Osteoblast (primary cell): ENCODE measurements at regions not wholly inside any gene's neighbourhood (a gene's known extent, or its start where the extent isn't known, plus 50 kb on each side); places are given as distances from the start of the nearest gene placed in this dataset.

ENCODE experiments used
- DNase-seq: peaks from one replicate; pipeline ENCODE4 v3.0.0; 2011; ENCODE audit warnings: low spot score, mixed read lengths; ENCODE audit not compliant: insufficient read length; ENCODE audit errors: missing footprints
- H2AFZ ChIP-seq: 2 replicates; pipeline ENCODE4 v1.6.0; 2011; ENCODE audit warnings: mild to moderate bottlenecking, low read length
- H3K27ac ChIP-seq: 2 replicates; pipeline ENCODE4 v1.5.1; 2011; ENCODE audit warnings: mild to moderate bottlenecking, low read depth, low read length, moderate library complexity
- H3K27me3 ChIP-seq: 2 replicates; pipeline ENCODE4 v1.6.0; 2012; ENCODE audit warnings: mild to moderate bottlenecking, control low read depth, inconsistent platforms, low read length, moderate library complexity; ENCODE audit not compliant: insufficient read depth
- H3K36me3 ChIP-seq: 2 replicates; pipeline ENCODE4 v1.5.1; 2011; ENCODE audit warnings: mild to moderate bottlenecking, low read length, control low read depth, moderate library complexity; ENCODE audit not compliant: insufficient read depth
- H3K4me1 ChIP-seq: 2 replicates; pipeline ENCODE4 v1.5.1; 2011; ENCODE audit warnings: mild to moderate bottlenecking, low read length, control low read depth, moderate library complexity; ENCODE audit not compliant: insufficient read depth
- H3K4me2 ChIP-seq: 2 replicates; pipeline ENCODE4 v1.6.0; 2011; ENCODE audit warnings: mild to moderate bottlenecking, low read length; ENCODE audit not compliant: insufficient read depth
- H3K4me3 ChIP-seq: fragments of 200-600 bp; sonication (generic); 3 replicates; pipeline ENCODE4 v1.5.1; 2012; ENCODE audit warnings: mild to moderate bottlenecking, low read length, inconsistent platforms; ENCODE audit not compliant: insufficient read depth
- H3K79me2 ChIP-seq: 2 replicates; pipeline ENCODE4 v1.6.0; 2012; ENCODE audit warnings: mild to moderate bottlenecking, low read length, control low read depth, inconsistent platforms; ENCODE audit not compliant: insufficient read depth
- H3K9me3 ChIP-seq: 2 replicates; pipeline ENCODE4 v1.5.1; 2011; ENCODE audit warnings: low read depth, low read length, control low read depth
- H4K20me1 ChIP-seq: 2 replicates; pipeline ENCODE4 v1.6.0; 2012; ENCODE audit warnings: mild to moderate bottlenecking, low read length, control low read depth; ENCODE audit not compliant: insufficient read depth
- TF ChIP-seq, protein P1 (sequence below): IDR thresholded peaks from 2 replicates; pipeline ENCODE4 v1.5.1; 2011; ENCODE audit warnings: mild to moderate bottlenecking, low read depth, low read length, moderate library complexity; ENCODE audit errors: extremely low read depth

DNA sequence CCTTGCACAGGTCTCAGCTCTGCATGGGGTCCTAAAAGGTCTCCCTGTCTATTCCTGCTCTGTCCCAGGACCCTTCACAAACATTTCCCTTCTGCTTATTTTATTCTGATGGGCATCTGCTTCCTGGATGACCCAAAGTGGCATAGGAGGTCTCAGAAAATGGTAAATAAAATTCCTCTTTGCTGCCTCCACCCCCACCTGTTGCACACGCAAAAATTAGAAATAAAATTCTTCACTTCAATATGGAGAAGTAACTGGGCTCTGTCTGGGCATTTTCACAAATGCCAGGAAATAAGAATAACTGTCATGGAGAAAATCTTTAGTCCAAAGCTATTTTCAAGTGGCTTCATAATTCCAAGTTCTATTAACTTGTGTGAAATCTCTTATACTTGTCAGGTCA is 106.6 kb upstream of the MAP1B start:
- TF ChIP-seq, protein P1, sequence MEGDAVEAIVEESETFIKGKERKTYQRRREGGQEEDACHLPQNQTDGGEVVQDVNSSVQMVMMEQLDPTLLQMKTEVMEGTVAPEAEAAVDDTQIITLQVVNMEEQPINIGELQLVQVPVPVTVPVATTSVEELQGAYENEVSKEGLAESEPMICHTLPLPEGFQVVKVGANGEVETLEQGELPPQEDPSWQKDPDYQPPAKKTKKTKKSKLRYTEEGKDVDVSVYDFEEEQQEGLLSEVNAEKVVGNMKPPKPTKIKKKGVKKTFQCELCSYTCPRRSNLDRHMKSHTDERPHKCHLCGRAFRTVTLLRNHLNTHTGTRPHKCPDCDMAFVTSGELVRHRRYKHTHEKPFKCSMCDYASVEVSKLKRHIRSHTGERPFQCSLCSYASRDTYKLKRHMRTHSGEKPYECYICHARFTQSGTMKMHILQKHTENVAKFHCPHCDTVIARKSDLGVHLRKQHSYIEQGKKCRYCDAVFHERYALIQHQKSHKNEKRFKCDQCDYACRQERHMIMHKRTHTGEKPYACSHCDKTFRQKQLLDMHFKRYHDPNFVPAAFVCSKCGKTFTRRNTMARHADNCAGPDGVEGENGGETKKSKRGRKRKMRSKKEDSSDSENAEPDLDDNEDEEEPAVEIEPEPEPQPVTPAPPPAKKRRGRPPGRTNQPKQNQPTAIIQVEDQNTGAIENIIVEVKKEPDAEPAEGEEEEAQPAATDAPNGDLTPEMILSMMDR, result no peak
- H3K27ac ChIP-seq, result no peak overlapping the region
- no peak for DNase-seq
- no peaks in the 10 kb centered on the region for H4K20me1 ChIP-seq
- peaks cover 9% of the 10 kb centered on the region for H3K27me3 ChIP-seq
- no peaks in the 10 kb centered on the region for H3K9me3 ChIP-seq
- no peaks in the 10 kb centered on the region for H3K36me3 ChIP-seq
- no peaks in the 10 kb centered on the region for H3K79me2 ChIP-seq
- H2AFZ ChIP-seq, result no peak overlapping the region
- no peaks in the 10 kb centered on the region for H3K4me1 ChIP-seq
- no peak overlapping the region for H3K4me3 ChIP-seq
- no peak overlapping the region for H3K4me2 ChIP-seq

GRCh38 chr5:72005671-72006070 is 101.6 kb upstream of the MAP1B start:
- Histone ChIP-seq H4K20me1 (no peaks in the 10 kb centered on the region), H3K4me1 (no peaks in the 10 kb centered on the region), H3K36me3 (no peaks in the 10 kb centered on the region), H3K79me2 (no peaks in the 10 kb centered on the region), H3K9me3 (no peaks in the 10 kb centered on the region), H3K27me3 (peaks cover 15% of the 10 kb centered on the region), H3K4me3 (no peak overlapping the region), H3K27ac (no peak overlapping the region), H3K4me2 (no peak overlapping the region), H2AFZ (peak overlapping the region; percentile 45)
- no peak for DNase-seq
- TF ChIP-seq, protein P1, result no peak

DNA sequence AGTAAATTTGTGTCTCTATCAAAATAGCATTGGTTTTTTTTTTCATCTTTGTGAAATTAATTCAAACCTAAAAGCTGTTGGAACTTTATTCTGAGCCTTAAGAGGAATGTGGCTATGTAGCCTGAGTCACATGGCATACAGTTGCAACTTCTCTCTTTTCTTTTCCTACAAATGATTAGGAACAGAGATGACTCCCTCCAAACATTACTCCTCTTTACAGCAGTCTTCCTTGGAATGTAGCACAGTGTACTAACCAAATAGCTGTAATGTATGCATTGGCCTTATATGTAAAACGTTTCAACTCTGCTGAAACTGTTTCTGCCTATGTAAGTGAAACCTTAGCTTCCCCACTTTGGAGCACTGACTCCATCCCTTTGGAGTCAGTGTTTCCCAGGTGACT is 100.9 kb upstream of the MAP1B start:
- no peak overlapping the region for H3K27ac ChIP-seq
- H3K27me3 ChIP-seq, result peaks cover 20% of the 10 kb centered on the region
- TF ChIP-seq, protein P1, result no peak
- no peaks in the 10 kb centered on the region for H3K79me2 ChIP-seq
- H3K4me1 ChIP-seq, result no peaks in the 10 kb centered on the region
- no peak overlapping the region for H2AFZ ChIP-seq
- no peaks in the 10 kb centered on the region for H3K9me3 ChIP-seq
- H3K4me3 ChIP-seq, result no peak overlapping the region
- H4K20me1 ChIP-seq, result no peaks in the 10 kb centered on the region
- no peaks in the 10 kb centered on the region for H3K36me3 ChIP-seq
- no peak overlapping the region for H3K4me2 ChIP-seq
- DNase-seq, result no peak

GRCh38 chr5:72007336-72008111 is 99.8 kb upstream of the MAP1B start:
- H3K27me3 ChIP-seq, result peaks cover 20% of the 10 kb centered on the region
- H3K27ac ChIP-seq, result no peak overlapping the region
- no peaks in the 10 kb centered on the region for H3K9me3 ChIP-seq
- DNase-seq, result no peak
- no peaks in the 10 kb centered on the region for H3K36me3 ChIP-seq
- no peak overlapping the region for H3K4me2 ChIP-seq
- no peaks in the 10 kb centered on the region for H4K20me1 ChIP-seq
- H2AFZ ChIP-seq, result no peak overlapping the region
- TF ChIP-seq, protein P1, result no peak
- no peak overlapping the region for H3K4me3 ChIP-seq
- no peaks in the 10 kb centered on the region for H3K4me1 ChIP-seq
- H3K79me2 ChIP-seq, result no peaks in the 10 kb centered on the region
